GM19397 (cell line): ENCODE measurements at regions not wholly inside any gene's neighbourhood (a gene's known extent, or its start where the extent isn't known, plus 50 kb on each side); places are given as distances from the start of the nearest gene placed in this dataset.
"Not testable (repeated sequence)": the region's sequence is repeated elsewhere in the genome, so short reads cannot be mapped to it uniquely, and the experiment has no call there.

Source experiments
- ATAC-seq: cut with Tn5 transposase; IDR thresholded peaks from one replicate; pipeline ENCODE4 v1.9.1; 2021; ENCODE audit warnings: mild to moderate bottlenecking, moderate library complexity; ENCODE audit not compliant: unreplicated experiment

- no peak for ATAC-seq
Measured at GRCh38 chr5:39533749-39534148, 109.0 kb upstream of the DAB2 start.

GRCh38 chr5:39532511-39532910 is 107.7 kb upstream of the DAB2 start:
- ATAC-seq = no peak

- ATAC-seq = no peak
Measured at GRCh38 chr5:39531306-39531705, 106.5 kb upstream of the DAB2 start.

GRCh38 chr5:39526914-39527477 is 102.2 kb upstream of the DAB2 start:
- ATAC-seq = no peak

- ATAC-seq = not testable (repeated sequence)
Measured at GRCh38 chr5:39525781-39526180, 101.0 kb upstream of the DAB2 start.

GRCh38 chr5:39525271-39525670 is 100.5 kb upstream of the DAB2 start:
- ATAC-seq = no peak

- ATAC-seq = no peak
Measured at GRCh38 chr5:39523821-39524220, 99.0 kb upstream of the DAB2 start.

GRCh38 chr5:39521940-39522590 is 97.3 kb upstream of the DAB2 start:
- no peak for ATAC-seq

- ATAC-seq = peak; percentile 63
Measured at GRCh38 chr5:39521098-39521860, 96.5 kb upstream of the DAB2 start.

- no peak for ATAC-seq
Measured at GRCh38 chr5:39520232-39520572, 95.4 kb upstream of the DAB2 start.

GRCh38 chr5:39519566-39520231 is 94.9 kb upstream of the DAB2 start:
- no peak for ATAC-seq

- ATAC-seq = no peak
Measured at GRCh38 chr5:39519079-39519478, 94.3 kb upstream of the DAB2 start.

GRCh38 chr5:39518516-39518915 is 93.7 kb upstream of the DAB2 start:
- no peak for ATAC-seq

- no peak for ATAC-seq
Measured at GRCh38 chr5:39517800-39518199, 93.0 kb upstream of the DAB2 start.

- no peak for ATAC-seq
Measured at GRCh38 chr5:39515881-39516280, 91.1 kb upstream of the DAB2 start.

- no peak for ATAC-seq
Measured at GRCh38 chr5:39513236-39513635, 88.5 kb upstream of the DAB2 start.

- no peak for ATAC-seq
Measured at GRCh38 chr5:39506211-39506610, 81.4 kb upstream of the DAB2 start.

- ATAC-seq = no peak
Measured at GRCh38 chr5:39505791-39506190, 81.0 kb upstream of the DAB2 start.

- no peak for ATAC-seq
Measured at GRCh38 chr5:39505363-39505762, 80.6 kb upstream of the DAB2 start.

- ATAC-seq = no peak
Measured at GRCh38 chr5:39503155-39503554, 78.4 kb upstream of the DAB2 start.

- no peak for ATAC-seq
Measured at GRCh38 chr5:39502704-39503103, 77.9 kb upstream of the DAB2 start.

GRCh38 chr5:39501397-39501796 is 76.6 kb upstream of the DAB2 start:
- no peak for ATAC-seq
